ENCODE measurements at regions not wholly inside any gene's neighbourhood (a gene's known extent, or its start where the extent isn't known, plus 50 kb on each side); places are given as distances from the start of the nearest gene placed in this dataset.
"Not testable (repeated sequence)": the region's sequence is repeated elsewhere in the genome, so short reads cannot be mapped to it uniquely, and the experiment has no call there.

DNA sequence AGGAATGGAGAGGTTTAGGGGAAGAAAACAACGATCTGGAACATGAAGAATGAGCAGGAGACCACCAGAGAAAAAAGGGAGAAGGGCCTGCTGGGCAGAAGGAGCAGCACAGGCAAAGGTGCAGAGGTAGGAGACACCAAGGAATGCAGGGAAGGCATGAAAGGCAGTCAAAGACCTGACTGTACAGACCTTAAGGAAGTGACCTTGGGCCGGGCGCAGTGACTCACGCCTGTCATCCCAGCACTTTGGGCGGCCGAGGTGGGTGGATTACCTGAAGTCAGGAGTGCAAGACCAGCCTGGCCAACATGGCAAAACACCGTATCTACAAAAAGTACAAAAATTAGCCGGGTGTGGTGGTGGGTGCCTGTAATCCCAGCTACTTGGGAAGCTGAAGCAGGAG, 157.7 kb upstream of the ATP10A start:
- DNase-seq = no peak

DNA sequence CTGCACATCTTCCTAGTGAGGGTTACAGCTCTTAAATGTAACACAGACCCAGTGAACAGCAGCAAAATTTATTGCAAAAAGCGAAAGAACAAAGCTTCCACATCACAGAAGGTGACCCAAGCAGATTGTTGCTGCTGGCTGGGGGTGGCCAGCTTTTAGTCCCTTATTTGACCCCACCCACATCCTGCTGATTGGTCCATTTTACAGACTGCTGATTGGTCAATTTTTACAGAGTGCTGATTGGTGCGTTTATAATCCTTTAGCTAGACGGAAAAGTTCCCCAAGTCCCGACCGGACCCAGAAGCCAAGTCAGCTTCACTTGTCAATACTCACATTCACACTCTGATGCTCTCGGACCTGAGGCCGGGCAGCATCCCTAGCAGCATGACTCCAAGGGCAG, 154.5 kb upstream of the ATP10A start:
- no peak for DNase-seq

DNA sequence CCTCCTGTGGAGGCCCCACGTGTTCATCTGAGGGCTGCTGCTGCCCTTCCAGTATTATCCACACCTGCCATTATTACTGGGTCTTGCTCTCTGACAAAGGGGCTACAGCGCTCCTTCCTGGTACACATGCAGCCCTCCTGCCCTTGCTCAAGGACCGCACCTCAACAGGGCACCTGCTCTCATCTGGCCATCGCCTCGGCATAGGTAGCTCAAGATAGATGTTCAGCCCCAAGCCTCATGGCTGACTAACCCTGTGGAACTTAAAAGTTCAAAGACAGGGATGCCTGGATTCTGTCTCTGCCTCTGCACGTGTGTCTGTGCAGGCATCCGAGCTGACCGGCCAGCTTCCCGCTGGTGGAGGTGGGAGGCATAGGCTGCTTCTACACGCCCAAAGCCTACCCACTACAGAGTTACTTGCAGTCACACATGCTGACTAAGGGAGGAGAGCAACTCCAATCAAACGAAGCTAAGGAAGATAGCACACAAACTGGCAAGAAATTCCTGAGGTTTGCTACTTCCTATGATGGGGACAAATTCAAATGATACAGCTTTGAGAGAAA, 152.5 kb upstream of the ATP10A start:
- no peak for DNase-seq

DNA sequence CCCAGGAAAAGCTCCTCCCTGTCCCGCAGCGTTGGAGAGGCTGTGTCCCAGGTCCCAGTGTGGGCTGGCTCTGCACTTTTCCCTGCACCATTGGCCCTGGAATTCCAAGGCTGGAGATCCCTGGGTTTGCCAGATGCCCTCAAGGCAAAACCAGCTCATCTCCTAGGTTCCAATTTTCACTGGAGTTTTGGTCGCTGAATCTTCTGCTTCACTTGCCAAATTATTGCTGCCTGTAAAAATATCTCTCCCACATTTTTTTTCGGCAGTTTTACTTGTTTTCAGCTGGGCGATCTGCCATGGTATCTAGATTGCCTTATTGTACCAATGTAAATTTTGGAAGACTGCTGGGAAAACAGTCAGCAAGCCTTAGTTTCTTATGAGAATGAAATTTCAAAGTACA, 150.9 kb upstream of the ATP10A start:
- DNase-seq = no peak

DNA sequence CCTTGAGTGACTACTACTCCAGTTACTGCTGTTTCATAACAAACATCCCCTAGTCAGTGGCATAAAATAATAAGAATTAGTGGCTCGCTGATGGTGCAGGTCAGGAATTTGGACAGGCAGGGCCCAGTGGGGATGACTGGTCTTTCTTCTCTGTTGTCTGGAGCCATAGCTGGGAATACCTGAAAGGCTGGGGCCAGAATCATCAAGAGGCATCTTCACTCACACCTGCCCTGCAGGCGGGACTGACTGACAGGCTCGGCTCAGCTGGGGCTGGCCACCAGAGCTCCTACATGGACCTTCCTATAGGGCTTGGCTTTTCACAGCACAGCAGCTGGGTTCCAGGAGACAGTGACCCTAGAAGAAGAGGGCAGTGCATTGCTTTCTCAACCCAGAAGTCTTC, 148.8 kb upstream of the ATP10A start:
- DNase-seq = no peak

DNA sequence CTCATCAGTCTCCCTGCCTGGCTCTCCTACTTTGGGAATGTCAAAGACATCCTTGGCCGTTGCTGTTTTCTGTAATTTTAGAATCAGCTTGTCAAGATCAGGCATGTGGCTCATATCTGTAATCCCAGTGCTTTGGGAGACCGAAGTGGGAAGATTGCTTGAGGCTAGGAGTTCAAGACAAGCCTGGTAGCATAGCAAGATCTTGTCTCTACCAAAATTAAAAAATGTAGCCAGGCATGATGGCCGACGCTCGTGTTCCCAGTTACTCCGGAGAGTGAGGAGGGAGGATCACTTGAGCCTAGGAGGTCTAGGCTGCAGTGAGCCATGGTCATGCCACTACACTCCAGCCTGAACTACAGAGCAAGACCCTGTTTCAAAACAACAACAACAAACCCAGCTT, 144.0 kb upstream of the ATP10A start:
- no peak for DNase-seq

DNA sequence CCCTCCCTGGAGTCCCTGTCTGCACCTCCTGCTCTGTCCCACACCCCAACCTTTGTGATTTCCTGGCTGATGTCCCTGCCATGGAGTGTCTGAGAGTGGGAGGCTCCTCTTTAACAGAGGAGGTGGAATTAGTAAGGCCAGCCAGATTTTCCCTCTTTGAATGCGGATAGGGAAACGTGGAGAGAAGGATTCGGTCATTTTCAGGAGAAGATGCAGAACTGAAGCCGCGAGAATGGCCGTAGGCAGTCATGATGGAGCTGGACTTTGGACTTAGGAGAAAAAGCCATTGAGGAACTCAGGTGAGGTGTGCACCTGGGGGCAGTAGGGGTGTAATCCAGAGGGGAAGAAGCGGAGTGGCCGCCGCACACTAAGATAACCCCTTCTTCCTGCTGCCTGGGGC, 138.1 kb upstream of the ATP10A start:
- no peak for DNase-seq

DNA sequence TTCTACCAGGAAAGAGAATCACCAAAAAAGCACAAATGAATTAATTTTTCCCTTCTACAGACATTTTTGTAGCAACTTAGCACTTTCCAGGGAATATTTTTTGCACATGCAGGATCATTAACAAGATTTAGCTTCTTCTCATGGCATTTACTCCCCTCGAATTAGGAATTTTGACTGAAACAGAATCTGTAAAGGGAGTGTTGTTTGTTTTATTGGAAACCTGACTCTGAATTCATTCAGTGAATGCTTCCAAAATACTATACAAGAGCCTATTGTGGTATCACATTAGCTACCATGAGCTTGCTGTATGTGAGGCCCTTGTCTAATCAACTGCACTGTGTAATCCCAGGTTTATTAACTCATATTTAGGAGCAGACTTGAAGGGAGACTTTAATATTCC, 130.4 kb upstream of the ATP10A start:
- no peak for DNase-seq

DNA sequence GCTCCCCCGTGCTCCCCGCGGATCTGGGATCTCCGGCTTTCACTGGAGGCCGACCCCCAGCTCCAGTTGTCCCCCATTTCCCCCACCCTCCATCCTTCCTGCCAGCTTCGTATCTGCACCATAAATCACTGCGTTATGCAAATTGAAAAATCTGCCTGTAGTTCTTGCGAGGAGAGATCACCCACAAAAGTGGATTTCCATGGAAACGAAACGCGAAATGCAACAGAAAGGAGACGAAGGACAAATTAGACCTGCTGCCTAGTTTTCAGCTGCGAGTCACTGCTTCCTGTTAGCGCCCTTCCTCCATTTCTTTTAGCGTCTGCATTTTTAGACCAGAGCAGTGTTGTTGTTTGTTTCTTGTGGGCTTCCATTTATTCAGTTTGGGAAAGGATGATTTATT, 127.1 kb upstream of the ATP10A start:
- DNase-seq = no peak

DNA sequence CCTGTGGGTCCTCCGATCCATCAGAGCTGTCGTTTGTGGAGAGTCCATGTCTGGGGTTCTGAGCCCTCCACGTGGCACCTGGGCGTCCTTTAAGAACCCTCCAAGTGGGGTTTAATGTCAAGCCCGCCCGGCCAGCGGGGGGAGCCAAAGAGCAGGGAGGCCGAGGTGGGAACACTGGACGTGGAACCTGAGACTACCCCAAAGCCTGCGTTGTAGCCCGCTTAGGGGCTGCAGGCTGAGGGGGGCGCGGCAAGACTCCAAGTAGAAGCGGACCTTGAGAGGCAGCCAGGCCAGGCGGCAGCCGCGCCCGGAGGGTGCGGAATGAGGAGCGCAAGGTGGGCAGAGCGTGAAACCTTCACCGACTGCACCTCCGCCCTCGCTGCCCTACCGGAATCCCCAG, 126.2 kb upstream of the ATP10A start:
- peak; percentile 2 for DNase-seq

DNA sequence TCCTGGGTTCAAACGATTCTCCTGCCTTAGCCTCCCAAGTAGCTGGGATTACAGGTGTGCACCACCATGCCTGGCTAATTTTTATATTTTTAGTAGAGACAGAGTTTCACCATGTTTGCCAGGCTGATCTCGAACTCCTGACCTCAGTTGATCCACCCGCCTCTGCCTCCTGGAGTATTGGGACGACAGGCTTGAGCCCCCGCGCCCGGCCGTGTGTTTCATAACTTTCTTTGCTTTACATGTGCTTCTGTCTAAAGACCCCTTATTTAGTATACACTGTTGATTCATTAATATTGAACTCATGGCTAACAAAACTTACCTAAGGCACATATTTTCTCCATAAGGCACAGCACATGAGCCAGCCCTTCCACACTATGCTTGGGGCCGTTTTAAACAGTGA, 125.6 kb upstream of the ATP10A start:
- not testable (repeated sequence) for DNase-seq

DNA sequence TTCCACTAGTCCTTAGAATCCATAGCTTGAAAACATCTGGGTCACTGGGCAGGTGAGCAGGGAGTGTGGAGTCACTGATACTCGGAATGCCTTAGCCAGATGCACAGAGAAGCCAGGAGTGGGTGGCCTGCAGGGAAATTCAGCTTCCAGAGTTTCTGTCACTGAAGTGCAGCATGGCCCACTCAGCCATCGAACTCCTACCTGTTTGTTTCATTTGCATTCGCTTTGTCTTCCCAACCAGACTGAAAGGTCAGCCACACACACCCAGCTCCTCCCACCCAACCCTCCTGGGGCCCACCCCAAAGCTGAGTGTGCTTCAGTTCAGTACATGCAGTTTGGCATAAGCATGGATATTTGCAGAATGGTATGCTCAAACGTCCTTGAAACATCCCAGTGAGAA, 124.5 kb upstream of the ATP10A start:
- no peak for DNase-seq

DNA sequence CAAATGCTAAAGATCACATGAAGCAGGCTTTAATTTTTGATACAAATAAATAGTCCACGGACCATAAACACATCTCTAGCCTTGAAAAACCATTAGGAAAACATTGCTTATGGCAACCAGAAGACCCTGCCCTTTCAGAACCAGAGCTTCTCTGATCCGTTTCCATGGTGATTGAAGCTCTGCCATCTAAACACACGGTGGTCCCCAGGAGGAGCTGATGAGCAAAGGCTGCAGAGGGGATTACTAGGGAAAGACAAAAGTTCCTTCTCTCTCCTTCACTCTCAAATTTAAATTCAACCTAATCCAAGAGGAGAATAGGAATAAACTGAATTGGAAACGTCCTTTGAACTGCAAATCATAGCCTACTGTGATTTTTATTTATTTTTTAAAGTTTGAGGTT, 122.0 kb upstream of the ATP10A start:
- no peak for DNase-seq

DNA sequence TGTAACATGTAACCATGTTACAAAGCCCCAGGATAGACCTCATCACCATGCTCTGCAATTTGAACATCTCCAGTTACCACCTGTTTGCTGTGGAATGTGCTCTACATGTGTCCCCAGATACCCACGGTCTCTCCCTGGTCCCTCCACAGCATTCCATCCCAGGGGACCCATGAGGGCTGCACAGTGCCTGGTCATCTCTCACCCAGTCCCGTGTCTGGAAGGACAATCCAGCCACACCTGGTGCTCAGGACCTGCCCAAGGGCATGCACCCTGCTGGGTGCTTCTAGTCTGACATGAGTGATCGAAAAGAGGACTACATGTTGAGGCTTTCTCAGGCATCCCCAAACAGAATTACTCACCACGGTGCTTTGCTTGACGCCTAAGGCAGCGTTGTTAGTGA, 119.6 kb upstream of the ATP10A start:
- DNase-seq = no peak

DNA sequence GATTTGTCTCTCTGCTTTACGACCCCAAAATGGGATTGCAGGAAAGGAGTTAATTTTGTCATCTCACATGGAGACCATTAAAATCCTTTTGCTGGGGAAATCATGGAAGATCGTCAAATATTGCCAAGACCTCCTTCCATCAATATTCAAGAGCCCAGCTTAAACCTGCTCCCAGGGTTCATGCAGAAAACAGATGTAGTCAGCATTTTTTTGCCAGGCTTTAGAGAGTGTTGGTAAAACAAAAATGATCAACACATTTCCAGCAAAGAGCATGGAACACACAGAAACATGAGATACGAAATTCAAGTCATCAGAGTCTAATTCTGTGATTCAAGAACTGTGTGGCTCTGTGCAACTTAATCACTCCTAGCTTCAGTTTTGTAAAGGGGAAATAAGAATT, 118.0 kb upstream of the ATP10A start:
- no peak for DNase-seq

DNA sequence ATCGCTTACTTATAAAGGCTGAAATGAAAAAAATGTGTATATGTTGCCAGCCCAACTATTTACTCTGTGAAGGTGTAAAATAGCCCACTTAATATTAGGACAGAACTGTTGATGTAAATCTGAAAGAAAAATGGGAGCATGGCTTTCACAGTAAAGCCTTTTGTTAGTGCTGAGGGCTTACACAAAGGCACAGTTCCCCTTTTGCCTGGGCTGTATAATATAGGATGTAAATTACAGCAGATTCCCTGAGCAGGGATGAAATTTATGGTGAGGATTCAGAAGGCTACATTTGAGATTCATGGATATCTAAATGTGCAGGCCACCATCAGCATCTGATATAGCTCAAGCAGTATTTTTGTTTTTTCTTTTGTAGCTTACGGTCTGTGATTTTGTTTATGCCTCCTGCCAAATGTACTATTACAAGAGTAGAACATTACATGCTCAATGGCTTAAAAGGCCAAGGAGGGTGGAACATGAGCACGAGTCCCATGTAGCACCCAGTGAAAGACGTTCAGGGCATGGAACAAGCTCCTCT, 109.1 kb upstream of the ATP10A start:
- DNase-seq = no peak

DNA sequence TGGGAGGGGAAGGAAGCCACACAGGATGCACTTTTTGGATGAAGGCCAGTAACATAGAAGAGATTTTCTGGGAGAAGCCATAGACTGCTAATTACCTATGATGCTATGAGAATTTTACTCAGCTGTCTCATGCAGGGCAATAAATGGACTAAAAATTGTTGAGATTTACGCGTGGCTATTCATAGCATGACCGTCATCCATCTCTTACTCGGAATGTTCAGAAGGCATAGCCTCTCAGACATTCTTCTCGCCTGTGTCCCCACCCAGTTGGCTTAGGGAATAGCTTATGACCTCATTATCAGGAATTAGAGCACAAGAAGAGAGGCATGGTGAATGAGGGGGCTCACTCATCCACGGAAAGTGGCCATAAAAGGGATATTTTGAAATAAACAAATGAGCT, 107.9 kb upstream of the ATP10A start:
- DNase-seq = no peak

DNA sequence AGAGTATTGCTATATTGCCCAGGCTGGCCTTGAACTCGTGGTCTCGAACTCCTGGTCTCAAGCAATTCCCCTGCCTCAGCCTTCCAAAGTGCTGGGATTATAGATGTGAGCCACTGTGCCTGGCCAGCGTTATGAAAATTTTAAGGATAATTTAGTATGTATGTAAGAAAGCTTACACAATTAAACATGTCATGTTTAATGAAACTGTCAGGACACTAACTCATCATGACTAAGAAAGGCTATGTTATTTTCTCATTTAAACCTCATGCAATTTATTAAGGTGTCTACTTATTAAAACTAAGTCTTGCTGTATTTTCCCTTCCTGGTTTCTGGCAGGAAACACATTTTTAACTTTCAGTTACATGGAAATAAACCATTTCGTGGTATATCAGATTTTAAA, 106.8 kb upstream of the ATP10A start:
- DNase-seq = no peak

DNA sequence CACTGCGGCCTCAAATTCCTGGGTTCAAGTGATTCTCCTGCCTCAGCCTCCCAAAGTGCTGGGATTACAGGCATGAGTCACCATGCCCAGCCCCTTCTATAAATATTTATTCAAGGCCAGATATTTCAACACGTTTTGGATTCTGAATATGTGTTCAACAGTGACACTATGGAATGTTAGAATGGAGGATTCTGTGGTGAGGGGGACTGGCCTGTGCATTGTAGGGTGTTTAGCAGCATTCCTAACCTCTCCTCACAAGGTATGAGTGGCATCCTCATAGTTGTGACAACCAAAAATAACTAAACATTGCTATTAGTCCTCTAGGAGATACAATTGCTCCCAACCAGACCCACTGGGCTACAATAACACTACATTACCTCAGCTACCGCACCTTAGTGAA, 104.0 kb upstream of the ATP10A start:
- no peak for DNase-seq

DNA sequence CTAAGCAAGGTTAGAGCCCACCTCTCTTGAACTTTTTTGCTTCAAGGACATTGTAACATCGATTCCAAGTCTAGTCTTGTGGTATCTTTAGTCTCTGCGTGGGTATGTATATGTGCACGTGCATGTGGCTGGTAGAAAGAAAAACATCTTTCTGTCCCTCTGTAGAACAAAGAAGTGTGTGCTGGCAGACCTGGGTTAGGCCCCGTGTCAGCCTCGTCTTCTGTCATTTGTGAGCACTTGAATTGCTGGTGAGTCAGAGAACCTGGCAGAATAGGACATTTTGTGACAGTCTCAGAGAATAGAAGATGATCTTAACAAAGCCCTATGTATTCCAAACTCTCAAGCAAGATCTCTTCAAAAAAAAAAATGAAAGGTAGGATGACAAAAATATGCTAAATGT, 102.2 kb upstream of the ATP10A start:
- no peak for DNase-seq

DNA sequence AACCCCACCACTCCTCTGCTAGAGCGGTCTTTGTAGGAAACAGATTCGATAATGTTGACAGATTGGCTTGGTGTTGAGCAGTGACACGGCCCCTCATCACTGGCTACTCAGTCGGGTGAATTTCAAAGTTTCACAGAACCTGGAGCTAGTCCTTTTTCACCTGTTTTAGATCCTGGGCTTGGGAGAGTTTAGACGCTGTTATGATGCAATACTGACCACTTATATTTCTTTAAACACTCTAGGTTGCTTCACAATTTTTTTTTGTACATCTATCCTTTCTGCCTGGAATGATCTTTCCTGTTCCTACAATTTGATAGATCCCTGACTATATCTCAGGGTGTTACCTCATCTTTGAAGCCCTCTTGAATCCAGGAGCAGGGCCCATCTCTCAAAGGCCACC, 97.1 kb upstream of the ATP10A start:
- no peak for DNase-seq

DNA sequence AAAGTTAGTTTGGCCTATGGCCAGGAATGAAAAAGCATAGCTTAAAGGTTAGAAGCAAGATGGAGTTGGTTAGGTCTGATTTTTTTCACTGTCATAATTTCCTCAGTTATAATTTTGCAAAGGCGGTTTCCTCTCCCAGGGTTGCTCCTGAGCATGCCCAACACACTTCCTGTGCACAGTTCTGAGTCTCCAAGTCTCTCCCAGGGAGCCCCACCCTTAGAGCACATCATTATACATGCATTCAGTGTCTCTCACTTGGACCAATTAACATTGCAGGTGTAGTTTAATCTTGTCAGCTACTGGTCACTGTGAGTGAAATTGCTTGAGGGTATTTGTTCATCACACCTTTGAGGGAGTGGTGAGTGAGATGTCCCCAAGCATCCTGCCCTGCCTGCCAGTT, 96.0 kb upstream of the ATP10A start:
- DNase-seq = no peak

DNA sequence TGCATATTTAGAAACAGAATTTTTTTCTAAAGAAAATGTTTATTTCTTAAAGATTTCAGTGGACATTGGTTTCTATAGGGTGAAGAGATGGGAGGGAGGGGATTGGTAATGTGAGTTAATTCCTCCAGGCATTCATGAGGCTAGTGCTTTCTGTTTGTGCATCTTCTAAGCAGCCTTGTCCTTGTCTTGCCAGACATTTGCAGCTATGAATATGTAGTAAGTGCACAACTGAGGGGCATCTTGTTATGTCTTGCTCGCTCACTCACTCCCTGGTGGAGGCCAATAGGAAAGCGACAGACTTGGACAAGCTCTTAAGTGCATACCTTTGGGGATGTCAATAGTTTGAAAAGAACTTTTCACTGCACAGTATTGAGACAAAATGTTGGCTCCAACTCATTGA, 92.5 kb upstream of the ATP10A start:
- DNase-seq = no peak

DNA sequence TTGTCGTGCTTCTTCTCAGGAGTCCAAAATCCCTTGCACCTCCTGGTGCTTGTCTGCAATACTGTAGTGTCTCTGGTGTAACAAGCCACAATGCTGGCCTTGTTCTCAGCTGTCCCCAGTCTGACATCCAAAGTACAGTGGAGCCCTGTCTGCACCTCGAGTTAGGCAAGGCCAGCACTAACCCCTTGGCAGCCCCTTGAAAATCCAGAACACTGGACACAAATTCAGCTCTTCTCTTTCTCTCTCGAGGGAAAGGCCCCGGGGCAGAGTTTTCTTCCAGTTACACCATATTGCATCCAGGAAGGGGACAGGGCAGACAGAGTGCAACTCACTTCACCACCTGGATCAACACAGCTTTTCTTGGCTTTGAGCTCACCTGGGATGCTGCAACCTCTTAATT, 91.3 kb upstream of the ATP10A start:
- no peak for DNase-seq

DNA sequence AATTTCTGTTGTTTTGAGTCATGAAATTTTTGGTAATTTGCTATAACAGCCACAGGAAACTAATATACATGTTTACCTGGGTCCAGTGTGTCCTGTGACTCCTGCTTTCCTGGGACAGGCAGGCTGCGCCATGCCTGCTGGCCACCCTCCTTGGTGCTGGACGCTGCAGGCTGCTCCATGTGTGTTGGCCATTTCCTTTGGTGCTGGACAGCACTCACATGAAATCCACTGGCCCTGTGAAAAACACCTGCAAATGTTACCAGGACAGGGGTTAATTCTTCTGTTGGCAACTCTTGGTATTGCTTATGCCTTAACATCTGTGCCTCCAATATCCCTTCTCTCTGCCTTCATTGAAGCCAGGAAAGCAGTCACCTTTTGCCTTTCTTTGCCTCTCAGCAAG, 86.9 kb upstream of the ATP10A start:
- DNase-seq = no peak
